IMR-90 (cell line): ENCODE measurements at regions not wholly inside any gene's neighbourhood (a gene's known extent, or its start where the extent isn't known, plus 50 kb on each side); places are given as distances from the start of the nearest gene placed in this dataset.

Experiments
- ATAC-seq: fragments of 200-7000 bp; cut with Tn5 transposase; 2 replicates; pipeline ENCODE4 v1.9.1; 2020; ENCODE audit warnings: low read depth, mild to moderate bottlenecking, moderate library complexity
- BruUV-seq: library from RNA; stranded (reverse); fragments of 400-500 nt; replicated peaks from 2 replicates; lab custom pipeline; 2021; lab: Mats Ljungman, UMichigan
- CTCF ChIA-PET: fragments of 300-600 bp; formaldehyde crosslinking; extraction: SDS; loops from one replicate; lab custom pipeline; 2021; ENCODE audit warnings: antibody characterized with exemption; lab: Yijun Ruan, JAX
- POLR2A ChIA-PET: fragments of 300-600 bp; sonication (Branson Sonifier 250); formaldehyde crosslinking; loops from one replicate; lab custom pipeline; 2022; ENCODE audit warnings: antibody characterized with exemption; ENCODE audit not compliant: unreplicated experiment; lab: Charles Lee
- DNase-seq: peaks from one replicate; pipeline ENCODE4 v3.0.0; 2013
- H2AFZ ChIP-seq: replicated peaks from 2 replicates; pipeline ENCODE3; 2013; ENCODE audit warnings: low read length, mild to moderate bottlenecking; ENCODE audit not compliant: poor library complexity
- H2AK5ac ChIP-seq: 2 replicates; pipeline ENCODE4 v1.6.1; 2013; ENCODE audit warnings: low read depth, low read length, inconsistent platforms
- H2AK9ac ChIP-seq: replicated peaks from 2 replicates; pipeline ENCODE3; 2013; ENCODE audit warnings: mild to moderate bottlenecking, low read depth, low read length, moderate library complexity; ENCODE audit not compliant: poor library complexity
- H2BK120ac ChIP-seq: 2 replicates; pipeline ENCODE4 v1.6.1; 2013; ENCODE audit warnings: low read depth, low read length, inconsistent platforms
- H2BK15ac ChIP-seq: 3 replicates; pipeline ENCODE4 v1.6.1; 2013; ENCODE audit warnings: low read depth, low read length, inconsistent platforms
- H2BK20ac ChIP-seq: 2 replicates; pipeline ENCODE4 v1.6.1; 2013; ENCODE audit warnings: low read depth, mild to moderate bottlenecking, inconsistent platforms, low read length, moderate library complexity
- H2BK5ac ChIP-seq: 2 replicates; pipeline ENCODE4 v1.6.1; 2013; ENCODE audit warnings: mild to moderate bottlenecking, low read depth, low read length, inconsistent platforms; ENCODE audit not compliant: poor library complexity, severe bottlenecking
- H3K14ac ChIP-seq: replicated peaks from 2 replicates; pipeline ENCODE4 v1.6.1; 2013; ENCODE audit warnings: low read depth, low read length, inconsistent platforms
- H3K18ac ChIP-seq: 2 replicates; pipeline ENCODE4 v1.6.1; 2013; ENCODE audit warnings: low read depth, low read length, control low read depth
- H3K23ac ChIP-seq: 2 replicates; pipeline ENCODE4 v1.6.1; 2013; ENCODE audit warnings: low read depth, low read length, inconsistent platforms
- H3K27ac ChIP-seq: 2 replicates; pipeline ENCODE4 v1.5.1; 2013; ENCODE audit warnings: mild to moderate bottlenecking, control low read depth, low read length; ENCODE audit not compliant: insufficient read depth
- H3K27me3 ChIP-seq: 2 replicates; pipeline ENCODE4 v1.6.1; 2013; ENCODE audit warnings: low read length; ENCODE audit not compliant: control insufficient read depth, insufficient read depth
- H3K36me3 ChIP-seq: 2 replicates; pipeline ENCODE4 v1.6.1; 2013; ENCODE audit warnings: low read length, mixed read lengths; ENCODE audit not compliant: control insufficient read depth, insufficient read depth
- H3K4ac ChIP-seq: 2 replicates; pipeline ENCODE4 v1.6.1; 2013; ENCODE audit warnings: low read depth, low read length, inconsistent platforms
- H3K4me1 ChIP-seq: 2 replicates; pipeline ENCODE4 v1.6.1; 2013; ENCODE audit warnings: low read length, mixed read lengths; ENCODE audit not compliant: control insufficient read depth, insufficient read depth
- H3K4me2 ChIP-seq: 2 replicates; pipeline ENCODE4 v1.6.1; 2013; ENCODE audit warnings: low read depth, mild to moderate bottlenecking, control low read depth, low read length, moderate library complexity
- H3K4me3 ChIP-seq: 2 replicates; pipeline ENCODE4 v1.5.1; 2013; ENCODE audit warnings: low read depth, mild to moderate bottlenecking, control low read depth, low read length, moderate library complexity; ENCODE audit not compliant: insufficient read depth
- H3K56ac ChIP-seq: 2 replicates; pipeline ENCODE4 v1.6.1; 2013; ENCODE audit warnings: low read length, inconsistent platforms; ENCODE audit not compliant: insufficient read depth; ENCODE audit errors: extremely low read depth
- H3K79me1 ChIP-seq, 2 experiments: 2 replicates each; pipeline ENCODE4 v1.6.1; 2013; ENCODE audit warnings: low read length in 2 of 2, inconsistent platforms in 1 of 2, low read depth in 1 of 2
- H3K9ac ChIP-seq: 2 replicates; pipeline ENCODE4 v1.6.1; 2013; ENCODE audit warnings: low read depth, low read length, control low read depth
- H3K9me1 ChIP-seq: 2 replicates; pipeline ENCODE4 v1.6.1; 2013; ENCODE audit warnings: low read length, inconsistent platforms; ENCODE audit not compliant: insufficient read depth
- H3K9me3 ChIP-seq: 2 replicates; pipeline ENCODE4 v1.6.1; 2013; ENCODE audit warnings: low read length; ENCODE audit not compliant: control insufficient read depth, insufficient read depth
- H4K20me1 ChIP-seq: 2 replicates; pipeline ENCODE4 v1.6.1; 2013; ENCODE audit warnings: low read length, inconsistent platforms; ENCODE audit not compliant: insufficient read depth
- H4K5ac ChIP-seq: 2 replicates; pipeline ENCODE4 v1.6.1; 2013; ENCODE audit warnings: mild to moderate bottlenecking, low read depth, low read length, control low read depth
- H4K8ac ChIP-seq, 2 experiments: 2 replicates each; pipeline ENCODE4 v1.6.1; 2013; ENCODE audit warnings: low read depth in 2 of 2, low read length in 2 of 2, control low read depth in 1 of 2, inconsistent platforms in 1 of 2
- H4K91ac ChIP-seq: 2 replicates; pipeline ENCODE4 v1.6.1; 2013; ENCODE audit warnings: low read depth, low read length, inconsistent platforms; ENCODE audit not compliant: insufficient read depth
- CEBPB ChIP-seq: IDR thresholded peaks from 2 replicates; pipeline ENCODE4 v1.6.1; 2012; ENCODE audit warnings: low read depth, low read length, improper control_type of control experiment
- MAZ ChIP-seq: IDR thresholded peaks from 2 replicates; pipeline ENCODE4 v1.6.1; 2012; ENCODE audit warnings: low read depth, mild to moderate bottlenecking, low read length, improper control_type of control experiment, moderate library complexity, borderline replicate concordance
- WGBS, 2 experiments: methylation state at CpG; one replicate each; pipeline versions ENCODE4 v1.1.5 to v1.1.7; 2013; ENCODE audit warnings: missing lambda C conversion rate in 2 of 2; ENCODE audit not compliant: insufficient read length in 1 of 2; ENCODE audit errors: extremely low coverage in 2 of 2; 5-methylcytosine and 5-hydroxymethylcytosine counted together
- dilution Hi-C: fragments of 300-500 bp; cut with HindIII; formaldehyde crosslinking; loops from one replicate; pipeline ENCODE4 v1.14.3; 2018; ENCODE audit warnings: low sequenced_read_pairs; ENCODE audit not compliant: unreplicated experiment
- in situ Hi-C: fragments of 300-500 bp; cut with MboI; formaldehyde crosslinking; loops from 3 replicates; pipeline ENCODE4 v1.14.3; 2019; ENCODE audit warnings: low sequenced_read_pairs, inconsistent platforms, mixed read lengths
- intact Hi-C: fragments of 100-400 bp; cut with micrococcal nuclease; formaldehyde crosslinking; loops from 2 replicates; pipeline ENCODE4 v1.10.0; 2022

DNA sequence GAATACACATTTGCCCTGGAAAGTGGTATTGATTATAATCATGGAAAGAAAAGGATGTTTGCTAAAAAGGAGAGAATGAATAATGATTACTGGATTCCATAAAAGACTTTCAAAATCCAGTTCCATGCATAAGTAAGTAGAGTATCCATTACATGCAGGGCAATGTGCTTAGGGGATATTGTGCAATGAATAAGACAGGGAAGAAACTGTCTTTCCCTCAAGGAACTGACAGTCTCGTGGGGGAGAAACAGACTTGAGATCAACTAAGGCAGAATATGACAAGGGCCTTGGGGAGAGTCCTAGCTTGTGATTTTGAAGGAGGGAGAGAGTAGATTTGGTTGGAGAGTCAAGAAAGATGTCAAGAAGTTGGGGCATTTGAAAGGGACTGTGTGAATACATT is 130.6 kb downstream of the SPP2 start:
- WGBS, 2 experiments, result 0% methylated on average over 1 of the region's 1 CpG; no CpG with 5 or more reads in 1 of the 2 experiments
- intact Hi-C loops, result no loop called here
- no peak overlapping the region for H4K91ac ChIP-seq

More for the DNA sequence above, 130.6 kb downstream of the SPP2 start:
- Histone ChIP-seq H3K4me1 (no peaks in the 10 kb centered on the region), H3K27ac (no peak overlapping the region), H2BK5ac (no peak overlapping the region), H2AK5ac (no peak overlapping the region), H4K20me1 (no peaks in the 10 kb centered on the region), H3K27me3 (peaks cover 35% of the 10 kb centered on the region), H3K4me3 (no peak overlapping the region), H3K23ac (no peak overlapping the region), H2AFZ (no peak overlapping the region), H3K4ac (no peak overlapping the region), H3K14ac (no peak overlapping the region), H3K79me1 (no peaks in the 10 kb centered on the region), H4K5ac (no peak overlapping the region), H3K56ac (no peak overlapping the region), H3K4me2 (no peak overlapping the region), H3K9me1 (no peaks in the 10 kb centered on the region), H3K18ac (no peak overlapping the region), H2AK9ac (no peak overlapping the region), H2BK120ac (no peak overlapping the region), H2BK15ac (no peak overlapping the region), H3K36me3 (no peaks in the 10 kb centered on the region), H3K9me3 (no peaks in the 10 kb centered on the region), H2BK20ac (no peak overlapping the region), H3K9ac (no peak overlapping the region), H4K8ac (no peak overlapping the region)
- BruUV-seq, result no TSS peak
- ChIA-PET CTCF (no interaction called here), POLR2A (no interaction called here)
- ATAC-seq (no peak), DNase-seq (no peak)
- TF ChIP-seq MAZ (no peak), CEBPB (peak; percentile 57)
- in situ Hi-C loops, result no loop called here
- dilution Hi-C loops, result no loop called here
